ENCODE measurements at regions not wholly inside any gene's neighbourhood (a gene's known extent, or its start where the extent isn't known, plus 50 kb on each side); places are given as distances from the start of the nearest gene placed in this dataset.

DNA sequence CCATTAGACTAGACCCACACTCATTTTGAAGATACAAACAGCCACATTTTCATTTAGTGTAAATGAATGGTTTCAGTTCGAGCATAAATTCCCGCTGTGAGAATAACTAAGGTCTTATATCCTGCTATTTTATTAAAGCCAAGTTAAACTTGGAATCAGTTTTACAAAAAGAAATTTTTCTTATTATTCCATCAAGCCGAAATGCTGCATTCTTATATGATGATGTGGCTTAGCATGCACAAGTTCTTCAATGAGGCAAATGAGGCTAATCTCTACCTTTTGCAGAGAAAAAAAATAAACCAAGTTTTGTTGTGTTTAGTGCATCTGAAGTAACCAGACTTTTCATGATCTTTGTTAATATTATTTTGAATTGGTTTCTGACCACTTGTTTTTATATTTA is 953.9 kb upstream of the PCDH10 start:
- TF ChIP-seq ZFP36 (IDR thresholded peaks at IDR 0.05; ENCODE audit: borderline replicate concordance, low read depth, low read length, partially characterized antibody) (no peak), ZBTB7A (CRISPR knock-in tag; IDR thresholded peaks at IDR 0.05) (no peak)

Data from HepG2 (cell line).